SH-SY5Y (cell line): ENCODE measurements at regions not wholly inside any gene's neighbourhood (a gene's known extent, or its start where the extent isn't known, plus 50 kb on each side); places are given as distances from the start of the nearest gene placed in this dataset.

Experiments used
- GATA2 ChIP-seq: IDR thresholded peaks from 2 replicates; pipeline ENCODE4 v1.6.1; 2011; ENCODE audit warnings: mild to moderate bottlenecking, low read depth, low read length
- GATA3 ChIP-seq: IDR thresholded peaks from 2 replicates; pipeline ENCODE4 v1.6.1; 2011; ENCODE audit warnings: low read depth, mild to moderate bottlenecking, low read length, moderate library complexity

- TF ChIP-seq GATA2 (no peak), GATA3 (no peak)
These were observed 661.5 kb upstream of the ZP4 start for GRCh38 chr1:238552271-238552670.
